ENCODE measurements at regions not wholly inside any gene's neighbourhood (a gene's known extent, or its start where the extent isn't known, plus 50 kb on each side); places are given as distances from the start of the nearest gene placed in this dataset.

GRCh38 chr7:131934452-131934851, 378.0 kb upstream of the PODXL start:
- no peak overlapping the region for H3K4me3 Mint-ChIP-seq
- ChIA-PET POLR2A (interaction anchor here (0.6 kb wide), 1 partner anchor 158 kb away, joined by 3 read pairs; no protein-coding TSS in a partner anchor), CTCF (interaction anchor here (1.0 to 1.2 kb wide), 2 partner anchors 76 to 245 kb away, joined by 4 to 5 read pairs; no protein-coding TSS in a partner anchor)
- H3K9me3 Mint-ChIP-seq: no peaks in the 10 kb centered on the region
- DNase-seq (ENCODE audit: low spot score) (no peak), ATAC-seq (no peak)
- H3K27ac Mint-ChIP-seq: no peak overlapping the region
- TF ChIP-seq ARID4B (CRISPR knock-in tag; IDR thresholded peaks at IDR 0.05; ENCODE audit: borderline replicate concordance): no peak
- TF ChIP-seq TCF7 (CRISPR knock-in tag; IDR thresholded peaks at IDR 0.05; ENCODE audit: low read depth): no peak
- TF ChIP-seq CREB1 (CRISPR knock-in tag; IDR thresholded peaks at IDR 0.05): no peak
- TF ChIP-seq ZBTB21 (CRISPR knock-in tag; IDR thresholded peaks at IDR 0.05; ENCODE audit: borderline replicate concordance): no peak
- no peaks in the 10 kb centered on the region for H3K4me1 Mint-ChIP-seq
- peaks cover 5% of the 10 kb centered on the region; the same call in 1 of the 2 replicates for H3K27me3 Mint-ChIP-seq (ENCODE audit: low read depth)
- no peaks in the 10 kb centered on the region for H3K36me3 Mint-ChIP-seq

GRCh38 chr7:131933751-131934289, 377.4 kb upstream of the PODXL start:
- ATAC-seq: no peak
- CTCF ChIA-PET: interaction anchor here (1.0 kb wide), 1 partner anchor 75 kb away, joined by 4 read pairs; no protein-coding TSS in a partner anchor
- Mint-ChIP-seq H3K9me3 (no peaks in the 10 kb centered on the region), H3K27ac (no peak overlapping the region), H3K36me3 (no peaks in the 10 kb centered on the region), H3K4me3 (no peak overlapping the region), H3K4me1 (no peaks in the 10 kb centered on the region), H3K27me3 (ENCODE audit: low read depth) (peaks cover 3% of the 10 kb centered on the region; the same call in 1 of the 2 replicates)
- DNase-seq (ENCODE audit: low spot score): no peak
- TF ChIP-seq RELA (CRISPR knock-in tag; IDR thresholded peaks at IDR 0.05; ENCODE audit: borderline replicate concordance): no peak
- no peak for TF ChIP-seq ARID4B (CRISPR knock-in tag; IDR thresholded peaks at IDR 0.05; ENCODE audit: borderline replicate concordance)
- TF ChIP-seq PRDM15 (CRISPR knock-in tag; IDR thresholded peaks at IDR 0.05): no peak
- TF ChIP-seq CTCF (IDR thresholded peaks at IDR 0.05): no peak
- TF ChIP-seq FOXP4 (CRISPR knock-in tag; IDR thresholded peaks at IDR 0.05): no peak
- no peak for TF ChIP-seq NR3C1 (CRISPR knock-in tag; conservative IDR thresholded peaks at IDR 0.05; ENCODE audit: low read depth)
- no peak for TF ChIP-seq E2F5 (CRISPR knock-in tag; IDR thresholded peaks at IDR 0.05)
- TF ChIP-seq TEAD1 (CRISPR knock-in tag; IDR thresholded peaks at IDR 0.05): no peak
- TF ChIP-seq ZNF416 (CRISPR knock-in tag; IDR thresholded peaks at IDR 0.05): no peak
- no peak for TF ChIP-seq GTF2I (CRISPR knock-in tag; conservative IDR thresholded peaks at IDR 0.05)
- TF ChIP-seq ZNF671 (CRISPR knock-in tag; IDR thresholded peaks at IDR 0.05): no peak
- no peak for TF ChIP-seq E2F1 (CRISPR knock-in tag; IDR thresholded peaks at IDR 0.05)
- POLR2A ChIA-PET: interaction anchor here (0.6 kb wide), 1 partner anchor 158 kb away, joined by 3 read pairs; no protein-coding TSS in a partner anchor
